VCaP (cell line): ENCODE measurements at regions not wholly inside any gene's neighbourhood (a gene's known extent, or its start where the extent isn't known, plus 50 kb on each side); places are given as distances from the start of the nearest gene placed in this dataset.
A peak's percentile ranks its signal among the peaks of the same experiment; 100 is the strongest.

Experiments
- H3K27ac ChIP-seq: fragments of 450-650 bp; 2 replicates; pipeline ENCODE4 v1.5.1; 2017
- CTCF ChIP-seq: fragments of 450-650 bp; conservative IDR thresholded peaks from 2 replicates; pipeline ENCODE4 v1.5.1; 2017; ENCODE audit warnings: mild to moderate bottlenecking, moderate library complexity

GRCh38 chr7:142463401-142463850, 205.6 kb upstream of the PRSS58 start:
- H3K27ac ChIP-seq = no peak overlapping the region
- no peak for TF ChIP-seq CTCF

GRCh38 chr7:142461437-142461836, 203.6 kb upstream of the PRSS58 start:
- no peak for TF ChIP-seq CTCF

DNA sequence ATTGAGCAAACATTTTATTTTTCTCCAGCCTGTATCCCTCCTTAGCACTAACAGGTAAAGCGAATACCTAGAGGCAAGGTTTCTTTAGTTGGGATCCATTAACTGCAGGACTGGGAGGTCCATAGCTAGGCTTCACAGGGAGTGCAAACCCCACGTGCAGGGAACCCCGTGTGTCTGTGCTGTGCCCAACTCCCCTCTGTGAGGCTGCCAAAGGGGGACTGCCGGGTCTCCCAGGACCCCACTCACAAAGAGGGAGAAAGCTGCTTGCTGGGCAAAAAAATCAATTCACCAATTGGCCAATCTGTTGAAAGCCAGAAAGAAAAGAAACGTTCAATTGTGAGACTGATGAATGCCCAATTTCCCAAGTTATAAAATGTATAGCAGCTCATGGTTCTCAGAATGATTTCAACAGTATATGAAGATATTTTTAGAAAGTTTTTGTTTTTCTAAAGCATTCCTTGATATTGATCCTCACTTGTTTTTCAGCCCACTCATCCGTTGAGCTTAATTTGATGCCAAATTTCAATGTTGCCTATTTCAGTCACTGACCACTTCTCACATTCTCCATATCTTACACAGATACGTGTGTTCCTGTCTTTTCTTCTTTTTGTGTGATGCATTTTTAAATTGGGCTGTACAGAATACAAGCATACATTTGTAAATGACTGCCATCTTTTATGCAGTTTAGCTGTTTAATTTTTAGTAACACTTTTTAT, 202.7 kb upstream of the PRSS58 start:
- TF ChIP-seq CTCF = no peak
- H3K27ac ChIP-seq = no peak overlapping the region

More at GRCh38 chr7:142461437-142461836, 203.6 kb upstream of the PRSS58 start:
- H3K27ac ChIP-seq = no peak overlapping the region

GRCh38 chr7:142459551-142459963, 201.7 kb upstream of the PRSS58 start:
- no peak overlapping the region for H3K27ac ChIP-seq
- TF ChIP-seq CTCF = peak; percentile 90

DNA sequence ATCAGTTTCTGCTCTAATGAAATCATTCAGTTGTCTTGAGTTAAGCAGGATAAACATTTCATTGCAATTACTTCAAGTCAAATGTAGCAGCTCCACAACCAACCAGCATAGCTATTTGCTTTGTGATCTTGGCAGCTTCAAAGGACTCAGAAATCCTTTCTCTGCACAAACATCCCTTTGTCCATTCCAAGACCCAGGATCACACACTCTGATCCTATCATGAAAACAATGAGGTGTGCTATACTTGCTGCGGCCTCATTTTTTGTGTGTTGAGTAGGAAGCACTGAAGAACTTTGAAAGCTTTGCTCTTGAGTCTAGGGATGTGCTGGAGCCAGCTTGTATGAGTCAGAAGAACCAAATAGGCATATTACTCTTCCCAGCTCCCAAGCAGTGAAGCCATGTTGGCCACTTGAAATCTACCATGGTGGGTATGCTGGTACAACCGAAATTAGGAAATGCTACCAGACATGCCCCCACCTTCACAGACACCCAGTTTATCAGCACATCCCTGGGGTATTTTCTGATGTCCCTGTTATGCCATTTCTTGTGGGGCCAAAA, 199.4 kb upstream of the PRSS58 start:
- TF ChIP-seq CTCF = no peak
- no peak overlapping the region for H3K27ac ChIP-seq

- H3K27ac ChIP-seq = no peak overlapping the region
- no peak for TF ChIP-seq CTCF
These were observed 197.5 kb upstream of the PRSS58 start for GRCh38 chr7:142455392-142455791.

GRCh38 chr7:142454862-142455261, 197.0 kb upstream of the PRSS58 start:
- no peak overlapping the region for H3K27ac ChIP-seq
- no peak for TF ChIP-seq CTCF
